ENCODE measurements at regions not wholly inside any gene's neighbourhood (a gene's known extent, or its start where the extent isn't known, plus 50 kb on each side); places are given as distances from the start of the nearest gene placed in this dataset.

- TF ChIP-seq POLR2A (IDR thresholded peaks at IDR 0.05) (no peak), CTCF (IDR thresholded peaks at IDR 0.05) (no peak)
Observed at GRCh38 chr3:176850498-176850897, 346.8 kb downstream of the TBL1XR1 start.

Measured in Peyer's patch (tissue), 4 donors.